ENCODE measurements at regions not wholly inside any gene's neighbourhood (a gene's known extent, or its start where the extent isn't known, plus 50 kb on each side); places are given as distances from the start of the nearest gene placed in this dataset.

GRCh38 chr17:71422968-71423367 lies 697.9 kb upstream of the SOX9 start:
- ChIA-PET POLR2A (ENCODE audit: low non-redundant PET) (no interaction called here), CTCF (no interaction called here)
- Histone ChIP-seq H3K36me3 (ENCODE audit: insufficient read depth, low read length, poor library complexity, severe bottlenecking) (no peaks in the 10 kb centered on the region), H3K4me1 (ENCODE audit: insufficient read depth, low read length, poor library complexity, severe bottlenecking) (no peaks in the 10 kb centered on the region), H3K4me3 (ENCODE audit: low read depth, low read length, poor library complexity, severe bottlenecking) (no peak overlapping the region), H3K27me3 (replicated peaks; ENCODE audit: insufficient read depth, low read depth, low read length, poor library complexity) (no peaks in the 10 kb centered on the region), H3K9me3 (ENCODE audit: low read depth, low read length, poor library complexity, severe bottlenecking) (no peaks in the 10 kb centered on the region), H3K27ac (ENCODE audit: low read depth, low read length, poor library complexity, severe bottlenecking) (no peak overlapping the region)
- intact Hi-C loops (cut with micrococcal nuclease; ENCODE audit: unreplicated experiment), result no loop called here
- TF ChIP-seq, protein P1, sequence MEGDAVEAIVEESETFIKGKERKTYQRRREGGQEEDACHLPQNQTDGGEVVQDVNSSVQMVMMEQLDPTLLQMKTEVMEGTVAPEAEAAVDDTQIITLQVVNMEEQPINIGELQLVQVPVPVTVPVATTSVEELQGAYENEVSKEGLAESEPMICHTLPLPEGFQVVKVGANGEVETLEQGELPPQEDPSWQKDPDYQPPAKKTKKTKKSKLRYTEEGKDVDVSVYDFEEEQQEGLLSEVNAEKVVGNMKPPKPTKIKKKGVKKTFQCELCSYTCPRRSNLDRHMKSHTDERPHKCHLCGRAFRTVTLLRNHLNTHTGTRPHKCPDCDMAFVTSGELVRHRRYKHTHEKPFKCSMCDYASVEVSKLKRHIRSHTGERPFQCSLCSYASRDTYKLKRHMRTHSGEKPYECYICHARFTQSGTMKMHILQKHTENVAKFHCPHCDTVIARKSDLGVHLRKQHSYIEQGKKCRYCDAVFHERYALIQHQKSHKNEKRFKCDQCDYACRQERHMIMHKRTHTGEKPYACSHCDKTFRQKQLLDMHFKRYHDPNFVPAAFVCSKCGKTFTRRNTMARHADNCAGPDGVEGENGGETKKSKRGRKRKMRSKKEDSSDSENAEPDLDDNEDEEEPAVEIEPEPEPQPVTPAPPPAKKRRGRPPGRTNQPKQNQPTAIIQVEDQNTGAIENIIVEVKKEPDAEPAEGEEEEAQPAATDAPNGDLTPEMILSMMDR (conservative IDR thresholded peaks at IDR 0.05; ENCODE audit: low read depth, low read length), result no peak
- TF ChIP-seq EZH2 (IDR thresholded peaks at IDR 0.05; ENCODE audit: borderline replicate concordance, low read depth, low read length, poor library complexity, severe bottlenecking), result no peak
- DNase-seq (ENCODE audit: low spot score), result no peak
- no TSS peak for BruUV-seq (replicated peaks)

GRCh38 chr17:71423871-71424546 lies 696.8 kb upstream of the SOX9 start:
- DNase-seq (ENCODE audit: low spot score), result no peak
- TF ChIP-seq, protein P1 (conservative IDR thresholded peaks at IDR 0.05; ENCODE audit: low read depth, low read length), result no peak
- TF ChIP-seq EZH2 (IDR thresholded peaks at IDR 0.05; ENCODE audit: borderline replicate concordance, low read depth, low read length, poor library complexity, severe bottlenecking), result no peak
- no peaks in the 10 kb centered on the region for H3K27me3 ChIP-seq (replicated peaks; ENCODE audit: insufficient read depth, low read depth, low read length, poor library complexity)
- intact Hi-C loops (cut with micrococcal nuclease; ENCODE audit: unreplicated experiment), result no loop called here
- no peak overlapping the region for H3K4me3 ChIP-seq (ENCODE audit: low read depth, low read length, poor library complexity, severe bottlenecking)
- H3K9me3 ChIP-seq (ENCODE audit: low read depth, low read length, poor library complexity, severe bottlenecking), result no peaks in the 10 kb centered on the region
- H3K36me3 ChIP-seq (ENCODE audit: insufficient read depth, low read length, poor library complexity, severe bottlenecking), result no peaks in the 10 kb centered on the region
- ChIA-PET POLR2A (ENCODE audit: low non-redundant PET) (no interaction called here), CTCF (no interaction called here)
- BruUV-seq (replicated peaks), result no TSS peak
- H3K4me1 ChIP-seq (ENCODE audit: insufficient read depth, low read length, poor library complexity, severe bottlenecking), result no peaks in the 10 kb centered on the region
- no peak overlapping the region for H3K27ac ChIP-seq (ENCODE audit: low read depth, low read length, poor library complexity, severe bottlenecking)

- no peak for DNase-seq (ENCODE audit: low spot score)
- intact Hi-C loops (cut with micrococcal nuclease; ENCODE audit: unreplicated experiment), result no loop called here
- H3K27me3 ChIP-seq (replicated peaks; ENCODE audit: insufficient read depth, low read depth, low read length, poor library complexity), result no peaks in the 10 kb centered on the region
- no peak overlapping the region for H3K27ac ChIP-seq (ENCODE audit: low read depth, low read length, poor library complexity, severe bottlenecking)
- TF ChIP-seq EZH2 (IDR thresholded peaks at IDR 0.05; ENCODE audit: borderline replicate concordance, low read depth, low read length, poor library complexity, severe bottlenecking), result no peak
- TF ChIP-seq, protein P1 (conservative IDR thresholded peaks at IDR 0.05; ENCODE audit: low read depth, low read length), result no peak
- no peak overlapping the region for H3K4me3 ChIP-seq (ENCODE audit: low read depth, low read length, poor library complexity, severe bottlenecking)
- no peaks in the 10 kb centered on the region for H3K9me3 ChIP-seq (ENCODE audit: low read depth, low read length, poor library complexity, severe bottlenecking)
- H3K4me1 ChIP-seq (ENCODE audit: insufficient read depth, low read length, poor library complexity, severe bottlenecking), result no peaks in the 10 kb centered on the region
- ChIA-PET CTCF (no interaction called here), POLR2A (ENCODE audit: low non-redundant PET) (no interaction called here)
- no peaks in the 10 kb centered on the region for H3K36me3 ChIP-seq (ENCODE audit: insufficient read depth, low read length, poor library complexity, severe bottlenecking)
- no TSS peak for BruUV-seq (replicated peaks)
Measured at GRCh38 chr17:71427801-71428200, 693.0 kb upstream of the SOX9 start.
